GM21447 (cell line): ENCODE measurements at regions not wholly inside any gene's neighbourhood (a gene's known extent, or its start where the extent isn't known, plus 50 kb on each side); places are given as distances from the start of the nearest gene placed in this dataset.

Experiments used
- ATAC-seq: cut with Tn5 transposase; IDR thresholded peaks from one replicate; pipeline ENCODE4 v1.9.1; 2021; ENCODE audit not compliant: unreplicated experiment

DNA sequence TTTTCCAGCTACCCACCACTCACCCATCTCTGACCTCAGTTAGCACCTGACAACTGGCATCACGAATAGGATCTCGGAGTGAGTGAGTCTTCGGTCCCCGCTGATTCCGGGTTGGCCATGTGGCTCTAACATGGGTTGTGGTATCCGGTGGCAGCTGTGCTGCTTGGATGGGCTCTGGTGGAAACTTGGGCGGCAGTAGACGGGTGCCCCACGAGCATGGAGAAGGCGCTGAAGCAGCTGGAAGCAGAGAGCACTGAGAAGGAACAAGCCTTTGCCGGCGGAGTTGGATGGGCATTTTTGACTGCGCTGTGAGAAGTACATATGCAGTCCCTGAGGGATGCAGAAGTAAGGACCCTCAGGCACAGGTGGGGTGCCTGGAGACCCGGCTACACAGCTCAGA lies 1044.0 kb upstream of the ADGRL4 start:
- ATAC-seq = no peak

DNA sequence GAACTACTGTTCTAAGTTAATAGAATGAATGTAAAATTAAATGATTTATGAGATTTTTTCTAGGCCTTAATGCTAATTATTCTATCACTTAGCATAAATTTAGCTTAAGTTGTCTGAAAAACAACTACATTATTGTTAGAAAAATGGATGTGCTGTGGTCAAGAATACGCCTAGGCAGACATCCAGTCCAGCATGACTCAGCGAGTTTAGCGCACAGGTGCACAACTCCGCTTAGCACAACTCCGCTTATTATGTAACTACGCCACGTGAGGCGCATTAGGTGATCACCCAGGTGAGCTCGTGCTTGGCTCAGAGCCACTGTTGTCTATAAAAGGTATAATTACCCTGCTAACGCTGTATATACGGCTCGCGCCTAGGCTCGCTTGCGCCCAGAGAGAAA lies 1043.6 kb upstream of the ADGRL4 start:
- ATAC-seq = no peak

DNA sequence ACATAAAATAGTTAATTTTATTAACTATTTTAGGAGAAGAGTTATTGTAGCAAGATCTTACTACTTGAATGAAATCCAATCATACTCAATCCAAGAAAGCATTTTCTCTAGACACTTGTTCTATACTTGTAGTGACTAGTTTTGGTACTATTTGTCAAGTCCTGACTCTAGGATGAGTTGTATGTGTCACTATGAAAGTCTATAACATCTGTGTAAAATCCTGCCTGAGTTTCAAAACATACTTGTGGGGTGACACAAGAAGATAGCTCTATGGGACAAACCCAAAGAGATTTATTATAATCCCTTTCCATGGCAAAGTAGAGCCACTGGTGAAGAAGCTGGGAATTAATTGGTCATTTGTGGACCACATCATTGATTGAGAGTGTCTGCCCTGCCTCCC lies 1042.2 kb upstream of the ADGRL4 start:
- ATAC-seq = no peak

DNA sequence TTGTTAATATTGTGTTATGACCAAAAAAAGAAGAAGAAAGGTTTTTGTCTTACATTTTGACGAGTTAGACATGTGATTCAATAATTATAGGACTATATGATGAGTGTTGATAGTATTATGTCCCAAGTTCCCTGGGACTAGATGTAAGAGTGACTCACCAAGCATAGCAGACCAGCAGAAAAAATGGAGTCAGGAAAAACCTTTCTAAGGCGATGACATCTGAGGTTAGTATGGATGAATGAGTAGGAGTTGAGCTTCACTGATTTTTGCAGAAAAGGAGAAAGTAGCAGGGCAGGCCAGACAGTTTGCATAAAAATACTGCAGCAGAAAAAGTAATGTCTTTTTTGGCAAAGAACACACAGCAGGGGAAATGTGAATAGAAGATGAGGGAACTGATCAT lies 1041.3 kb upstream of the ADGRL4 start:
- ATAC-seq = no peak

DNA sequence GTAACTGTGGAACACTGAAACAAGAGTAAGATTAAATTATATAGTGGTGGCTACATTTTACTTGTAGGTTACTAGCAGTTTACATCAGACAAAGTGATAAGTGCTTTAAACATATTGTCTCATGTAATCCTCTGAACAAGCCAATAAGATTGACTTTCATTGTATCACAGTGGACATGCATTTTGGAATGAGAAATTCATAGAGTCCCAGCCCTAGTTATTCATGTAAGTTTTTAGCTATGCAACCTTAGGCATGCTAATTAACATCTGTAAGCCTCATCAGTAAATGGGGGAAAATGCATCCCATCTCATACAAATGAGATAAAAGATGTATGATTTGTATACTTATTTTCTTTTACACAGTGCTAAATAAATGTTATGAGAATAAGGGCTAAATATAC lies 1038.1 kb upstream of the ADGRL4 start:
- no peak for ATAC-seq

GRCh38 chr1:80036690-80037432 lies 1030.3 kb upstream of the ADGRL4 start:
- no peak for ATAC-seq

GRCh38 chr1:80023358-80023757 lies 1016.8 kb upstream of the ADGRL4 start:
- no peak for ATAC-seq

DNA sequence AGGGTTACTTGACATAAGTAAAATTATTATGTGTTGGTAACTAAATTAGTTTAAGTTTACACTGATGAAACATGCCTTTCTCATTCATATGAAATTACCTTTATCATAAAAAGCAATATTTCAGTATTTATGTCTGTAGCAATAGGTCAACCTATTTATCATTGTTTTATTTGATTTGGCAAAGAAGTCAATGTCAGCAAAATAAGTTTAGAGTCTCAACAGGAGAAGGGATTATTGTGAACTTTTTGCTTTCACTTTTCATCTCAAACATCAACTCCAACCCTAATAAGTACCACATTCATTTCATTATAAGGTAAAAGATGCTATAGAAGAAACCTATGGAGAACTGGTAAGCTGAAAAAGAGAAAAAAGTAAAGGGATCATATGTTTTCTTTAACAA lies 1015.4 kb upstream of the ADGRL4 start:
- no peak for ATAC-seq

DNA sequence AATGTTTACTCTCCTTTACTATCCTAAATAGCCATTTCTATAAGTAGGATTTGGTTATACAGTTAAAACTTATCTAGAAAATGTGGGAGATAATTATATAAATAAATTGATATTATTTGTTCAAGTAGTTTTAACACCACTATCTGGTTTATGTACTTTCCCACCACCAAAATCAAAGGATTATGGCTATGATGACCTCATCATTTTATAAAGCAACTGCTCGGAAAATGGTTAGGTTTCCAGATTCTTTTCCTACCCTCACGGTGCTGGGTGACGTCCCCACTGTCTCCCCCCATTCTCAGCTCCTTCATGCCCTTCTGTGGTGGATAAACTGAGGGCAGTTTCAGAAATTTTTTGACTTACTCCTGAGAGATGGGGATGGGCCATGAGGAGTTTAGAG lies 1011.8 kb upstream of the ADGRL4 start:
- ATAC-seq = no peak

GRCh38 chr1:80008934-80009333 lies 1002.4 kb upstream of the ADGRL4 start:
- ATAC-seq = no peak

DNA sequence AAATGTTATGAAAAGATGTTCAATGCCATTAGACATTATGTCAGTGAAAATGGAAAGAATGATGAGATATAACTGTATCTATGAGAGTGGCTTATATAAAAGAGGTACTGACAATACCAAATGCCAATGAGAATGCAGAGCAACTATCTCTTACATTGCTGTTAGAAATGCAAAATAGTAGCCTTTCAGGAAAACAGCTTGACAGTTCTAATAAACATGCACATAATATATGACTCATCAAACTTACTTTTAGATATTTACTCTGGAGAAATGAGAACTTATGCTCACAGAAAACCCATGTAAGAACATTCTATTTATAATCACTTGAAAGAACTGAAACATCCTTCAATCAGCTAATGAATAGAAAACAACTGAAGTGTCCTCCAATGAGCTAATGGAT lies 996.7 kb upstream of the ADGRL4 start:
- ATAC-seq = no peak

GRCh38 chr1:79988401-79988800 lies 981.9 kb upstream of the ADGRL4 start:
- ATAC-seq = no peak

DNA sequence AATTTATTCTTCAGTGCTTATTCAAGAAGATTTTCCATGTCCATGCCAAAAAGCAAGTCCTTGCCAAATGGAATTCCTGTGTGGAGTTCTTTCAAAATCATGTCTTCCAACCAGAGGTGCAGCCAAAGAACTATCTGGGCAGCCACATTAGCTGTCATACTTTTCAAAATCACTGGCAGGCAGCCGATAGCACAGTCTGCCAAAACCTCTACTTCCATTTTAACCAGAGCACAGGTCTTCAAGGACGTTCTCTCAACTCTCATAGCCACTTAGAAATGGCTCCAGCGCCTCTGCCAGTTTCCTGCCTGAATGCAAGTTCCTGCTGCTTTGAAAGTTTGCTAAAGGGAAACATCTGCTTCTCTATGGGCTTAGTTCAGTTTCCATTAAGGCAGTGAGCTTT lies 975.7 kb upstream of the ADGRL4 start:
- no peak for ATAC-seq

DNA sequence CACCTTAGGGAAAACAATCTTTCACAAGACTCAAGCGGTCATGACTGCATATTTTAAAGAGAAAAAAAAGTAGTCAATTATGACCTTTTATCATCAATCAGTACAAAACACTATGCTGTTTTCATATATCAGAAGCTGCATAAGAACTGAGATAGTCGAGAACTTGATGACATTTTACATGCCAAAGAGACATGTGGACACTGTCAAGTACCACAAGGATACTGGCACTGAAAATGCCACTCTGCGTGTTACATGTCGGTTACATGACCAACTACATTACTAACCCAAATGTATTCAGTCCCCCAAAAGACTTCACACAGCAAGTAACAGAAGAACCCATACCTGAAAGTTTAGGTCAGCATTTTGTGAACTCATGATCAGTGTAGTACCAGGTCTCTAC lies 975.0 kb upstream of the ADGRL4 start:
- no peak for ATAC-seq

DNA sequence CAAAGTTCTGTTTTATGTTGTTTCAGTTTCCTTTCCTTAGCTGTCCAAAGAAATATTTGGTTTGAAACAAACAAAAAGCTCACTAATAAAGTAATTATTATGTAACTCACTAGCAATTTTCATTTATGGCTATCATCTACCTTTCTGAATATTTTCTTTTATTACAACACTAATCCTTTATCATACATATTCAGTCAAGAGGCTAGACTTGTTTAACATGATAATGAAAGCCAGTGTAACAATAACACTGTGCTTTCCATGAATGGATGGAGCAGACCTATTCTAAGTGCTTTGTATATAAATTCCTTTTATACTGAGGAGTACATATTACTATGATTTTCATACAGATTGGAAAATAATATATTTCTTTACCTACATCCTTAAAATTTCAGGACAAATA lies 972.8 kb upstream of the ADGRL4 start:
- no peak for ATAC-seq

DNA sequence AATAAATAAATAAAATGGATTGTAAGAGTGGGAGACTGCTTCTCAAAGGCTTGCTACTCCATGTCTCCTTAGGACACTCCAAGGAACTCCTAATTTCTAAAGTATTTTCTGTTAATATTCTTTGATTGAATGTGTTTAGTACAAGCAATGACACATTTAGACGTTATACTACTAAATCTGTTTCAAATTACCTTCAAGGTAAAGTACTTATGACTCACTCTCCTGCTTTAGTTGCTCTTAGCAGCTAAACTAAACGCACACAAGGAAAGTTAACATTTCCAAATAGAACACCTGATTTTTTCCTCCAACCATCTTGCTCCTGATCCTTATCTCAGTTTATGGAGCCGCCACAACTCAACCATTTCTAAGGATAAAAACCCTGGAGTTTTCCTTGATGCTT lies 969.8 kb upstream of the ADGRL4 start:
- ATAC-seq = no peak

DNA sequence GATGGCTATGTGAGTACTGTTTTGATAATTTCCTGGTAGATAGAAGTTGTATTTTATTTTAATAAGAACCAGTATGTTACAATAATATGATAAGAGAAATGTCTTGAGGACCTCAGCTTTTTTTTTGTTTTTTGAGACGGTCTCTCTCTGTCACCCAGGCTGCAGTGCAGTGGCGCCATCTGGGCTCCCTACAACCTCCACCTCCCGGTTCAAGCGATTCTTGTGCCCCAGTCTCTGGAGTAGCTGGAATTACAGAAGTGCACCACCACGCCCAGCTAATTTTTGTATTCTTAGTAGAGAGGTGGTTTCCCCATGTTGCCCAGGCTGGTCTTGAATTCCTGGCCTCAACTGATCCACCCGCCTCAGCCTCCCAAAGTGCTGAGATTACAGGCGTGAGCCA lies 968.1 kb upstream of the ADGRL4 start:
- no peak for ATAC-seq

DNA sequence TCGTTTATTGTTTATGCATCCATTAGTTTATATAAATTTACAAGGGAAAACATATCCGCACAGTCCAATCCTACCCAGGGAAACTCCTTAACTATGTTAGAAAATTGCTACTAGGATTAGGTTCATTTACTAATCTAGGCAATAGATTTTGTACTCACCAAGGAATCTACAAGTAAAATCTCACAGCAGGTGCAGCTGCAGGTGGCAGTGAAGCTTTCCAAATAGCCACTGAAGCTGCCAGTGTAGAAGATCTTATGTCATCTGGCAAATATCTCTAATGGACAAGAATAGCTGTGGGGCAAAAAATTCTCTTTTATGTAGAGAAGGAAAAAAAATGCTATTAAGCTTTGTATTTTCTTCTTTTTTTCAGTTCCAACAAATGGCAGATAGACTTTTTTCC lies 963.4 kb upstream of the ADGRL4 start:
- no peak for ATAC-seq

DNA sequence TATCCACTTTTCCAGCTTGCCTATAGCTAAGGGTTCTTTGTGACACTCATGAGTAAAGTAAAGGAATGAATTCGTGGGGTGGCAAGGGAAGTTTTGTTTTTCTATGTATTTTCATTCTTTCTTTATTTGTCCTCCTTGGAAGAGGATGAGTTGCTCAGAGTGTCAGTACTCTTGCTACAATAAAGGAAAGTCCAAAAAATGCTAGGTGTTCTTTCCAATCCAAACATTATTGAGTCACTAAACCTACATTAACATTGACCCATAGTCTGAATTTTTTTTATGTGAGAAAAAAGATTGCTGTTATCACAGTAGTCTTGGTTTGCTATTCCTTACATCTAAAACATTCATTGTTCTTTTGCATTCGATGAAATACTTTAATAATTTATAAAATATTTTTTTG lies 959.9 kb upstream of the ADGRL4 start:
- ATAC-seq = no peak

GRCh38 chr1:79959635-79960034 lies 953.1 kb upstream of the ADGRL4 start:
- no peak for ATAC-seq

- ATAC-seq = no peak
These were observed 949.4 kb upstream of the ADGRL4 start for GRCh38 chr1:79955966-79956365.

DNA sequence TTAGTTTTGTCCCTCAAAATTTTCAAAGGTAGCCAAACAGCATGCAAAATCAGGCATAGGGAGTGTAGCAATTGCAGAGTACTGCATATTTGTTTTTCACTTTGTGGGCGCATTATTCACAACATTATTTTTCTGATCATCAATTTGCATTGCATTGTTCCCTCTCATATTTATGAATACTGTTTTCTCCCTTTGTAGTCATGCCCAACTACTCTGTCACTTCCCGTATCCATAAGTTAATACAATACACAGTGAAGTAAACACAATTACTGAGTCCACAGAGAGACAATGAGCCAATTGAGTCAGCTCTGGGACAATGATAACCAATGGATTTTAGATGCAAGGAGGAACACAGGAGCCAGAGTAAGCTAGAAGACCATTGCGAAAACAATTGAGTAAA lies 944.0 kb upstream of the ADGRL4 start:
- no peak for ATAC-seq

GRCh38 chr1:79945391-79945790 lies 938.9 kb upstream of the ADGRL4 start:
- no peak for ATAC-seq
